ENCODE measurements at regions not wholly inside any gene's neighbourhood (a gene's known extent, or its start where the extent isn't known, plus 50 kb on each side); places are given as distances from the start of the nearest gene placed in this dataset.
"Not testable (repeated sequence)": the region's sequence is repeated elsewhere in the genome, so short reads cannot be mapped to it uniquely, and the experiment has no call there.

GRCh38 chr6:21342501-21342900, 251.1 kb upstream of the SOX4 start:
- Mint-ChIP-seq H3K36me3 (ENCODE audit: low read depth) (no peaks in the 10 kb centered on the region), H3K27me3 (peaks cover 5% of the 10 kb centered on the region), H3K4me1 (no peaks in the 10 kb centered on the region), H3K9me3 (peaks cover 2% of the 10 kb centered on the region), H3K4me3 (no peak overlapping the region), H3K27ac (no peak overlapping the region)
- no peak for DNase-seq
- POLR2A ChIA-PET: interaction anchor here (0.6 kb wide), 1 partner anchor 153 kb away, joined by 3 read pairs; no protein-coding TSS in a partner anchor
- CTCF ChIA-PET: no interaction called here

GRCh38 chr6:21345704-21346103, 247.8 kb upstream of the SOX4 start:
- H3K9me3 Mint-ChIP-seq; CTCF ChIA-PET; H3K4me1 Mint-ChIP-seq; DNase-seq; H3K4me3 Mint-ChIP-seq; H3K36me3 Mint-ChIP-seq (ENCODE audit: low read depth); H3K27ac Mint-ChIP-seq; POLR2A ChIA-PET; H3K27me3 Mint-ChIP-seq: not testable (repeated sequence)

GRCh38 chr6:21348146-21348503, 245.4 kb upstream of the SOX4 start:
- no peaks in the 10 kb centered on the region for H3K9me3 Mint-ChIP-seq
- H3K27me3 Mint-ChIP-seq: peaks cover 5% of the 10 kb centered on the region
- POLR2A ChIA-PET: no interaction called here
- no peaks in the 10 kb centered on the region for H3K36me3 Mint-ChIP-seq (ENCODE audit: low read depth)
- CTCF ChIA-PET: no interaction called here
- H3K27ac Mint-ChIP-seq: no peak overlapping the region
- H3K4me1 Mint-ChIP-seq: no peaks in the 10 kb centered on the region
- no peak overlapping the region for H3K4me3 Mint-ChIP-seq
- DNase-seq: no peak

GRCh38 chr6:21348504-21349195, 244.9 kb upstream of the SOX4 start:
- Mint-ChIP-seq H3K27me3 (peaks cover 5% of the 10 kb centered on the region), H3K4me1 (no peaks in the 10 kb centered on the region)
- POLR2A ChIA-PET: no interaction called here

GRCh38 chr6:21349834-21350233, 243.7 kb upstream of the SOX4 start:
- DNase-seq: no peak
- no peak overlapping the region for H3K27ac Mint-ChIP-seq
- H3K27me3 Mint-ChIP-seq: peaks cover 3% of the 10 kb centered on the region
- CTCF ChIA-PET: no interaction called here
- POLR2A ChIA-PET: no interaction called here
- H3K9me3 Mint-ChIP-seq: no peaks in the 10 kb centered on the region
- no peaks in the 10 kb centered on the region for H3K4me1 Mint-ChIP-seq
- H3K4me3 Mint-ChIP-seq: no peak overlapping the region
- no peaks in the 10 kb centered on the region for H3K36me3 Mint-ChIP-seq (ENCODE audit: low read depth)

More at GRCh38 chr6:21348504-21349195, 244.9 kb upstream of the SOX4 start:
- H3K9me3 Mint-ChIP-seq: no peaks in the 10 kb centered on the region
- H3K36me3 Mint-ChIP-seq (ENCODE audit: low read depth): no peaks in the 10 kb centered on the region
- no peak for DNase-seq
- no peak overlapping the region for H3K27ac Mint-ChIP-seq
- H3K4me3 Mint-ChIP-seq: no peak overlapping the region
- CTCF ChIA-PET: no interaction called here

- ChIA-PET CTCF (no interaction called here), POLR2A (no interaction called here)
- no peaks in the 10 kb centered on the region for H3K4me1 Mint-ChIP-seq
- H3K9me3 Mint-ChIP-seq: no peaks in the 10 kb centered on the region
- no peak overlapping the region for H3K27ac Mint-ChIP-seq
- H3K4me3 Mint-ChIP-seq: no peak overlapping the region
- no peaks in the 10 kb centered on the region for H3K27me3 Mint-ChIP-seq
- DNase-seq: no peak
- H3K36me3 Mint-ChIP-seq (ENCODE audit: low read depth): no peaks in the 10 kb centered on the region
Measured at GRCh38 chr6:21350926-21351325, 242.6 kb upstream of the SOX4 start.

- no peaks in the 10 kb centered on the region for H3K27me3 Mint-ChIP-seq
- CTCF ChIA-PET: interaction anchor here (0.7 kb wide), 1 partner anchor 154 kb away, joined by 3 read pairs; no protein-coding TSS in a partner anchor
- no peaks in the 10 kb centered on the region for H3K4me1 Mint-ChIP-seq
- H3K9me3 Mint-ChIP-seq: no peaks in the 10 kb centered on the region
- DNase-seq: no peak
- H3K36me3 Mint-ChIP-seq (ENCODE audit: low read depth): no peaks in the 10 kb centered on the region
- POLR2A ChIA-PET: interaction anchor here (0.7 kb wide), 1 partner anchor 11 kb away, joined by 3 read pairs; no protein-coding TSS in a partner anchor
- H3K27ac Mint-ChIP-seq: no peak overlapping the region
- no peak overlapping the region for H3K4me3 Mint-ChIP-seq
Measured at GRCh38 chr6:21352131-21352530, 241.4 kb upstream of the SOX4 start.

GRCh38 chr6:21354805-21355238, 238.7 kb upstream of the SOX4 start:
- Mint-ChIP-seq H3K36me3 (ENCODE audit: low read depth) (no peaks in the 10 kb centered on the region), H3K4me1 (no peaks in the 10 kb centered on the region), H3K27me3 (no peaks in the 10 kb centered on the region), H3K4me3 (no peak overlapping the region), H3K9me3 (no peaks in the 10 kb centered on the region), H3K27ac (no peak overlapping the region)
- ChIA-PET CTCF (no interaction called here), POLR2A (no interaction called here)
- DNase-seq: no peak

GRCh38 chr6:21355638-21356037, 237.9 kb upstream of the SOX4 start:
- Mint-ChIP-seq H3K27ac (no peak overlapping the region), H3K4me3 (no peak overlapping the region), H3K4me1 (no peaks in the 10 kb centered on the region), H3K27me3 (no peaks in the 10 kb centered on the region), H3K36me3 (ENCODE audit: low read depth) (no peaks in the 10 kb centered on the region), H3K9me3 (no peaks in the 10 kb centered on the region)
- CTCF ChIA-PET: no interaction called here
- DNase-seq: no peak
- POLR2A ChIA-PET: no interaction called here

- no peak overlapping the region for H3K27ac Mint-ChIP-seq
- CTCF ChIA-PET: no interaction called here
- no peak for DNase-seq
- H3K36me3 Mint-ChIP-seq (ENCODE audit: low read depth): no peaks in the 10 kb centered on the region
- no peaks in the 10 kb centered on the region for H3K9me3 Mint-ChIP-seq
- POLR2A ChIA-PET: no interaction called here
- no peaks in the 10 kb centered on the region for H3K27me3 Mint-ChIP-seq
- H3K4me3 Mint-ChIP-seq: no peak overlapping the region
- no peaks in the 10 kb centered on the region for H3K4me1 Mint-ChIP-seq
Measured at GRCh38 chr6:21357262-21357661, 236.3 kb upstream of the SOX4 start.

- Mint-ChIP-seq H3K27me3 (no peaks in the 10 kb centered on the region), H3K27ac (no peak overlapping the region), H3K4me3 (no peak overlapping the region), H3K4me1 (no peaks in the 10 kb centered on the region), H3K36me3 (ENCODE audit: low read depth) (no peaks in the 10 kb centered on the region), H3K9me3 (no peaks in the 10 kb centered on the region)
- DNase-seq: no peak
- POLR2A ChIA-PET: no interaction called here
- CTCF ChIA-PET: no interaction called here
Measured at GRCh38 chr6:21359926-21360325, 233.6 kb upstream of the SOX4 start.

GRCh38 chr6:21360336-21360735, 233.2 kb upstream of the SOX4 start:
- no peak for DNase-seq
- POLR2A ChIA-PET: no interaction called here
- CTCF ChIA-PET: no interaction called here
- no peaks in the 10 kb centered on the region for H3K36me3 Mint-ChIP-seq (ENCODE audit: low read depth)
- no peaks in the 10 kb centered on the region for H3K4me1 Mint-ChIP-seq
- H3K9me3 Mint-ChIP-seq: no peaks in the 10 kb centered on the region
- no peak overlapping the region for H3K27ac Mint-ChIP-seq
- no peak overlapping the region for H3K4me3 Mint-ChIP-seq
- no peaks in the 10 kb centered on the region for H3K27me3 Mint-ChIP-seq

- no peak overlapping the region for H3K27ac Mint-ChIP-seq
- H3K9me3 Mint-ChIP-seq: no peaks in the 10 kb centered on the region
- CTCF ChIA-PET: no interaction called here
- H3K4me1 Mint-ChIP-seq: no peaks in the 10 kb centered on the region
- H3K36me3 Mint-ChIP-seq (ENCODE audit: low read depth): no peaks in the 10 kb centered on the region
- POLR2A ChIA-PET: no interaction called here
- DNase-seq: no peak
- no peak overlapping the region for H3K4me3 Mint-ChIP-seq
- no peaks in the 10 kb centered on the region for H3K27me3 Mint-ChIP-seq
Measured at GRCh38 chr6:21367148-21367547, 226.4 kb upstream of the SOX4 start.

- H3K27ac Mint-ChIP-seq: no peak overlapping the region
- H3K9me3 Mint-ChIP-seq: no peaks in the 10 kb centered on the region
- ChIA-PET CTCF (no interaction called here), POLR2A (no interaction called here)
- H3K4me3 Mint-ChIP-seq: no peak overlapping the region
- H3K36me3 Mint-ChIP-seq (ENCODE audit: low read depth): no peaks in the 10 kb centered on the region
- no peak for DNase-seq
- no peaks in the 10 kb centered on the region for H3K4me1 Mint-ChIP-seq
- H3K27me3 Mint-ChIP-seq: no peaks in the 10 kb centered on the region
Measured at GRCh38 chr6:21367649-21368154, 225.8 kb upstream of the SOX4 start.
